ENCODE measurements at regions not wholly inside any gene's neighbourhood (a gene's known extent, or its start where the extent isn't known, plus 50 kb on each side); places are given as distances from the start of the nearest gene placed in this dataset.

DNA sequence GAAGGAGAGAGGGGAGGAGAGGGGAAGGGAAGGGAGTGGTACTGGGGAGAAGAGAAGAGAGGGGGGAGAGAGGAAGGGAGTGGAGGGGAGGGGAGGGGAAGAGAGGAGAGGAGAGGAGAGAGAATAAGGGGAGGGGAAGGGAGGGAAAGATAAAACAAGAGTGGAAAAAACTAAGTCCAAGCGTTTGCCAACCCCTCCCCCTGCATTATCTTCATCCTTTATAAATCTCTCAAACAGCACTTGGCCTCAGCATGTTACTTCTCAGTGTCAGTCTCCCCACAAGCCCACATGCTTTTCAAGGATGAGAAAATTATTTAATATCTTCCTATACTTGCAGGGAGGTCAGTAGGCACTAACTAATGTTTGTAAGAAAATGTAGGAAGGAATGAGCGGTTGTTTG, 204.5 kb downstream of the LSM5 start:
- DNase-seq = no peak
- Mint-ChIP-seq H3K27ac (no peak overlapping the region), H3K27me3 (peaks cover 4% of the 10 kb centered on the region), H3K9me3 (peaks cover 0 to 2% (median 0%) of the 10 kb centered on the region in 7 donors), H3K36me3 (no peaks in the 10 kb centered on the region), H3K4me1 (no peaks in the 10 kb centered on the region), H3K4me3 (no peak overlapping the region)
- H3K27ac ChIP-seq (ENCODE audit: insufficient read depth, low read length, poor library complexity, severe bottlenecking) = no peak overlapping the region
- no peak for ATAC-seq (ENCODE audit: low read depth in 2 of 2)
- no peaks in the 10 kb centered on the region for H3K9me3 ChIP-seq (ENCODE audit: control insufficient read depth in 2 of 2, low read length in 2 of 2)
- no peaks in the 10 kb centered on the region for H3K4me1 ChIP-seq (ENCODE audit: control insufficient read depth, insufficient read depth, low read length, poor library complexity, severe bottlenecking)
- H3K36me3 ChIP-seq (ENCODE audit: control insufficient read depth, insufficient read depth, low read length) = no peaks in the 10 kb centered on the region
- H3K27me3 ChIP-seq (ENCODE audit: control insufficient read depth, insufficient read depth, low read length) = no peaks in the 10 kb centered on the region
- H3K4me3 ChIP-seq (ENCODE audit: low read depth, low read length) = no peak overlapping the region

DNA sequence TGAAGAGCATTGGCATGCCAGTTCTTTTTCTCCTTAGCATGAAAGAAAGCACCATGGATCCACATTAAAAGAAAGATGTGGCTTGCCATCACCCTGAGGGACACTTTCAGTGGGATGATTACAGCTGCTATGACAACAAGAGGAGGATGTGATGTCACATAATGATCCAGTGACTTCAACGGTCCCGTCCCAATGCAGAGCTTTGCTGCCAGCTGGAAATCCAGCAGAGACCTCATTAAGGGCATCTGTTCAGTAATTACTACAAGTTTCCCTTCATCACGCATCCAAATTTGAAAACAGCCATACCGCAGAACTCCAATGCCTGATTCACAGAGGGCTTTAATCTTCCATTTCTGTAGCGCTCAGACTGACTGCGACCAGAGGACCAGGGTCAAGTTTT, 206.6 kb downstream of the LSM5 start:
- DNase-seq = no peak
- peaks cover 0 to 2% (median 0%) of the 10 kb centered on the region in 7 donors for H3K9me3 Mint-ChIP-seq
- H3K36me3 ChIP-seq (ENCODE audit: control insufficient read depth, insufficient read depth, low read length) = no peaks in the 10 kb centered on the region
- no peak overlapping the region for H3K27ac ChIP-seq (ENCODE audit: insufficient read depth, low read length, poor library complexity, severe bottlenecking)
- peaks cover 4% of the 10 kb centered on the region for H3K27me3 Mint-ChIP-seq
- H3K36me3 Mint-ChIP-seq = no peaks in the 10 kb centered on the region
- no peak for ATAC-seq (ENCODE audit: low read depth in 2 of 2)
- H3K4me3 Mint-ChIP-seq = no peak overlapping the region
- no peak overlapping the region for H3K27ac Mint-ChIP-seq
- H3K4me1 Mint-ChIP-seq = no peaks in the 10 kb centered on the region
- H3K9me3 ChIP-seq (ENCODE audit: control insufficient read depth in 2 of 2, low read length in 2 of 2) = no peaks in the 10 kb centered on the region
- H3K4me1 ChIP-seq (ENCODE audit: control insufficient read depth, insufficient read depth, low read length, poor library complexity, severe bottlenecking) = no peaks in the 10 kb centered on the region
- no peaks in the 10 kb centered on the region for H3K27me3 ChIP-seq (ENCODE audit: control insufficient read depth, insufficient read depth, low read length)
- H3K4me3 ChIP-seq (ENCODE audit: low read depth, low read length) = no peak overlapping the region

DNA sequence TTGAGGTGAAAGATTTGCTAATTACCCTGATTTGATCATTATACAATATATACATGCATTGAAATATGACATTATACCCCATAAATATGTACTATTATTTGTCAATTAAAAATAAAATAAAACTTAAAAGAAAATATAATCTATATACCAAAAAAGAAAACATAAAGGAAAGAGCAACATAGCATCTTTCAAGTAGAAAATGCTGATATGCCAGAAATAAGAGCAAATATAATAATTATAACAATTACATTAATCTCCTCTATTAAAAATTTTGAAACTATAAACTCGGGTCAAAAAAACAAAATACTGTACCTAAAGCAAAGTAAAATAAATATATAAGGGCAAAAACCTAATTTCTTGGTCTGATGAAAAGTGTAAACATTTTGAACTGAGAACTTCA, 209.3 kb upstream of the PDE1C start:
- no peaks in the 10 kb centered on the region for H3K4me1 Mint-ChIP-seq
- ATAC-seq (ENCODE audit: low read depth in 2 of 2) (no peak), DNase-seq (no peak)
- Histone ChIP-seq H3K27ac (ENCODE audit: insufficient read depth, low read length, poor library complexity, severe bottlenecking) (no peak overlapping the region), H3K9me3 (ENCODE audit: control insufficient read depth in 2 of 2, low read length in 2 of 2) (no peaks in the 10 kb centered on the region), H3K36me3 (ENCODE audit: control insufficient read depth, insufficient read depth, low read length) (no peaks in the 10 kb centered on the region), H3K27me3 (ENCODE audit: control insufficient read depth, insufficient read depth, low read length) (no peaks in the 10 kb centered on the region), H3K4me3 (ENCODE audit: low read depth, low read length) (no peak overlapping the region), H3K4me1 (ENCODE audit: control insufficient read depth, insufficient read depth, low read length, poor library complexity, severe bottlenecking) (no peaks in the 10 kb centered on the region)
- no peak overlapping the region for H3K27ac Mint-ChIP-seq
- H3K36me3 Mint-ChIP-seq = no peaks in the 10 kb centered on the region
- peaks cover 0 to 2% (median 0%) of the 10 kb centered on the region in 7 donors for H3K9me3 Mint-ChIP-seq
- H3K27me3 Mint-ChIP-seq = peaks cover 2% of the 10 kb centered on the region
- H3K4me3 Mint-ChIP-seq = no peak overlapping the region

DNA sequence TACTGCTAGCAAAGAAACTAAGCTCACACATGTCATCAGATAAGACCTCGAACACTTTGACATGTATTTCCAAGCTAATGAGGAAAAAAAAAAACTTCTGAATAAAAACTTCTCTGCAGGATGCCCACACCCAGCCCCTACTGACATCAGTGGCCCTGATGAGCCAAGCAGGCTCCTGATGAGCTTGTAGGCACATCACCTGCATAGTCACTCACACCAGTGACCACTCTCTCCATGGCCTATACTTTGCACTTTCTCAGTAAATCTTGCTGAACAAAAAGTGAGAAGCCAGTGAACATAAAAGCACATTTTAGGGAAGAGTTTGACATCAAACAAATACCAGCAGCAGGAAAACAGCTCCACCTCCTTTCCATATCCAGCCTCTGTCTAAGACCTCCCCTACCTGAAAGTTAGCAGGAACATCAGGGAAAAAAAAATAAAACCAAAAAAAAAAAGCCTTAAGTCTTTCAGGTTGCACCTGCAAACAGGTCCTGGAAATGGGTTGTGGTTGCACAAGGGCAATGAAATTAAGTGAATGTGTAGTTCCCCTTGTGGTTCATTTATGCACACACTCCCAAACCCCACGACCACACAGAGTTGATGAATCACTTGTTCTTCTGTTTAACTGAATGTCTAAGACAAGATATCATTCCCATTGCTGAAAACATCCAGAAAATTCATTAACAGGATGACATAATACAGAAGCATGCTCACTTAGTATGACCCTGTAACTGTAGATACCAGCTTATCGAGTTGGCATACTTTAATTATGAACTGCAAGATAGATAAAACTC, 205.2 kb upstream of the PDE1C start:
- H3K27me3 ChIP-seq (ENCODE audit: control insufficient read depth, insufficient read depth, low read length) = no peaks in the 10 kb centered on the region
- no peaks in the 10 kb centered on the region for H3K4me1 Mint-ChIP-seq
- H3K9me3 ChIP-seq (ENCODE audit: control insufficient read depth in 2 of 2, low read length in 2 of 2) = no peaks in the 10 kb centered on the region
- no peak overlapping the region for H3K27ac ChIP-seq (ENCODE audit: insufficient read depth, low read length, poor library complexity, severe bottlenecking)
- DNase-seq (no peak), ATAC-seq (ENCODE audit: low read depth in 2 of 2) (no peak)
- H3K4me3 ChIP-seq (ENCODE audit: low read depth, low read length) = no peak overlapping the region
- no peak overlapping the region for H3K27ac Mint-ChIP-seq
- no peaks in the 10 kb centered on the region for H3K36me3 Mint-ChIP-seq
- H3K9me3 Mint-ChIP-seq = no peaks in the 10 kb centered on the region
- H3K4me1 ChIP-seq (ENCODE audit: control insufficient read depth, insufficient read depth, low read length, poor library complexity, severe bottlenecking) = no peaks in the 10 kb centered on the region
- H3K27me3 Mint-ChIP-seq = no peaks in the 10 kb centered on the region
- no peak overlapping the region for H3K4me3 Mint-ChIP-seq
- H3K36me3 ChIP-seq (ENCODE audit: control insufficient read depth, insufficient read depth, low read length) = no peaks in the 10 kb centered on the region

DNA sequence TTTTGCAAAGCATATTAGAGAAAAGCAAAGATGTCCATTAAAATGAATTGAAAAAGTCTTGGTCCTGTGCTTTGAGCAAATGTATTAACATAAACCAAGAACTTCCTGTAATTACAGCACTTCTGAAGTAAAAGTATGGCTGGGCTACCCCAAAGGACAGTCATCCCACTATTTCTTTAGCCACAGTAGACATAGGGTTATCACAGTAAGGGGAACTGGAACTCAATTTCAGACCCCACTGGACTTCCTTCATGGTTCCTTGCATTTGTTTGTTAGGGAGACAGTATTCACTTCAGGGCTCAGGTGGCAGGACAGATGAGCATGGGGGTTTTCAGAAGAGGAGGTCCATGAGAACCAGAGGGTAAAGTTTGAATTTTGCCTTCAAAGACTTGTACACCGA, 203.1 kb upstream of the PDE1C start:
- DNase-seq (no peak), ATAC-seq (ENCODE audit: low read depth in 2 of 2) (no peak)
- Histone ChIP-seq H3K27ac (ENCODE audit: insufficient read depth, low read length, poor library complexity, severe bottlenecking) (no peak overlapping the region), H3K36me3 (ENCODE audit: control insufficient read depth, insufficient read depth, low read length) (no peaks in the 10 kb centered on the region), H3K4me1 (ENCODE audit: control insufficient read depth, insufficient read depth, low read length, poor library complexity, severe bottlenecking) (no peaks in the 10 kb centered on the region), H3K27me3 (ENCODE audit: control insufficient read depth, insufficient read depth, low read length) (no peaks in the 10 kb centered on the region), H3K4me3 (ENCODE audit: low read depth, low read length) (no peak overlapping the region), H3K9me3 (ENCODE audit: control insufficient read depth in 2 of 2, low read length in 2 of 2) (no peaks in the 10 kb centered on the region)
- no peak overlapping the region for H3K4me3 Mint-ChIP-seq
- H3K27ac Mint-ChIP-seq = no peak overlapping the region
- H3K27me3 Mint-ChIP-seq = no peaks in the 10 kb centered on the region
- H3K9me3 Mint-ChIP-seq = no peaks in the 10 kb centered on the region
- H3K36me3 Mint-ChIP-seq = no peaks in the 10 kb centered on the region
- no peaks in the 10 kb centered on the region for H3K4me1 Mint-ChIP-seq

DNA sequence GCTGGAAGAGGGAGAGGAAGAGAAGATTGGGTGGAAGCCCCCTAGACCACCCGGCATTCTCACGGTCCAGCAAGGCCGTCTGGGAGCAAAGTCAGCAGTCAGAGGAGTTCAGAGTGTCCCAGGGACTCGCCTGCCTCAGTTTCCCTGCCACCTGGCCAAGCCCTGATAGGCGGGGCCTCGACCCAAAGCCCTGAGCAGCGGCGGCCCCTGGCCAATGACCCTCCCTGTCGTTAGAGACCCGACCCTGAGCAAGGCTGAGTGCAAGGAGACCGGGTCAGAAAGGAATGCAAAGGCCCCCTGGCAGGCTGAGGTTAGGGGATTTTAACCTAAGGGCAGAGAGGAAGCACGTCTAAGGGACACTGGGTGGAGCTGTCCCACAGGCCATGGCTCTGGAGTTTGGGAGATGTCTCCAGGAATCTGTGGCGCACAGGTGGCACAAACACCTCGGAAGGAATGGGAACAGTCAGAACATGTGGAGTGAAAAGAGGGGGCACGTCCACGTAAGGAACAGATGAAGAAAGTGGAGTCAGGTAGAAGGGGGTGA, 196.8 kb upstream of the PDE1C start:
- no peak for ATAC-seq (ENCODE audit: low read depth in 2 of 2)
- no peak overlapping the region for H3K27ac ChIP-seq (ENCODE audit: insufficient read depth, low read length, poor library complexity, severe bottlenecking)
- Mint-ChIP-seq H3K27me3 (no peaks in the 10 kb centered on the region), H3K27ac (no peak overlapping the region), H3K9me3 (peaks cover 0 to 3% (median 0%) of the 10 kb centered on the region in 7 donors), H3K36me3 (no peaks in the 10 kb centered on the region), H3K4me1 (no peaks in the 10 kb centered on the region), H3K4me3 (no peak overlapping the region)
- DNase-seq = no peak
- H3K27me3 ChIP-seq (ENCODE audit: control insufficient read depth, insufficient read depth, low read length) = no peaks in the 10 kb centered on the region
- H3K4me3 ChIP-seq (ENCODE audit: low read depth, low read length) = no peak overlapping the region
- no peaks in the 10 kb centered on the region for H3K4me1 ChIP-seq (ENCODE audit: control insufficient read depth, insufficient read depth, low read length, poor library complexity, severe bottlenecking)
- no peaks in the 10 kb centered on the region for H3K9me3 ChIP-seq (ENCODE audit: control insufficient read depth in 2 of 2, low read length in 2 of 2)
- no peaks in the 10 kb centered on the region for H3K36me3 ChIP-seq (ENCODE audit: control insufficient read depth, insufficient read depth, low read length)

DNA sequence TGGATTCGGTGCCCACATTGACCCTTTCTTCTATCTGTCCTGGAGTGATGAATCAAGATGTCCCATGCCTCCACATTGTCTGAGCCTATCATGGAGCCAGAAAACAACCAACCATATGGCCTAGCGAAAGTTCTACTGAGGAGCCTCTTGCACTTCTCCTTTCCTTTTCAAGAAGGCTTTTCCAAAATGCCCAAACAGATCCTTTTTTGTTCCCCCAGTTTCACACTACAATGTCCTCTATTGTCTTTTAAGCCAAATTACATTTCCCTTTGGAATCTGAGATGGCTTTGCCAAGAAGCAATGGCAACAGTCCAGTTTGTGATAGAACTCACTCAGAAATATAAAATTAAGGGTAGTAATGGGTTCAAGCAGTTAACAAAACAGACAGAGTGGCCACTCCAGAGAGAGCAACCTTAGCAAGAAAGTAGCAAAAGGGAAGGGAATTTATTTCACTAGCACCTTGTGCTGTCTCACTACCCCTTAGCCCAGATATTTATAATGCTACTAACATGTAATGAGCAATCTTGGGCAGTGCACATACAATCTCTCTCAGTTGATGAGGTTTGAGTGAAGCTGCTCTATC, 194.6 kb upstream of the PDE1C start:
- no peaks in the 10 kb centered on the region for H3K27me3 ChIP-seq (ENCODE audit: control insufficient read depth, insufficient read depth, low read length)
- ATAC-seq (ENCODE audit: low read depth in 2 of 2) = no peak
- no peaks in the 10 kb centered on the region for H3K36me3 Mint-ChIP-seq
- no peaks in the 10 kb centered on the region for H3K36me3 ChIP-seq (ENCODE audit: control insufficient read depth, insufficient read depth, low read length)
- no peak overlapping the region for H3K27ac ChIP-seq (ENCODE audit: insufficient read depth, low read length, poor library complexity, severe bottlenecking)
- no peaks in the 10 kb centered on the region for H3K4me1 ChIP-seq (ENCODE audit: control insufficient read depth, insufficient read depth, low read length, poor library complexity, severe bottlenecking)
- H3K27me3 Mint-ChIP-seq = no peaks in the 10 kb centered on the region
- no peak for DNase-seq
- H3K4me1 Mint-ChIP-seq = no peaks in the 10 kb centered on the region
- H3K9me3 ChIP-seq (ENCODE audit: control insufficient read depth in 2 of 2, low read length in 2 of 2) = no peaks in the 10 kb centered on the region
- peaks cover 0 to 3% (median 0%) of the 10 kb centered on the region in 7 donors for H3K9me3 Mint-ChIP-seq
- no peak overlapping the region for H3K27ac Mint-ChIP-seq
- no peak overlapping the region for H3K4me3 Mint-ChIP-seq
- H3K4me3 ChIP-seq (ENCODE audit: low read depth, low read length) = no peak overlapping the region

DNA sequence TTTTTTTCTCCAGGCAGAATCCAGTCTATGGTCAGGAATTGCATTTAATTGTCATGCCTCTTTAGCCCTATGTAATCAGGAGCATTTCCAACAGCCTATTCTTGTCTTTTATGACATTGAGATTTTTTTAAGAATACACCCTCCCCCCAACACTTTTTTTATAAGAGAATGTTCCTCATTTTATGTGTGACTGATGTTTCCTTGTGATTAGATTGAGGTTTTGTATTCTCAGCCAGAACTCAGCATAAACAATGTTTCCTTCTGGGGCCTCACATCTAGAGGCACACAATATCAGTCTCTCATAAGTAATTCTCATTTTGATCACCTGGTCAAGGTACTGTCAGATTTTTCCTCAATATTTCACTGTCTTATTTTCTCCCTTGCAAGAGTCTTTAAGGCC, 193.4 kb upstream of the PDE1C start:
- Histone ChIP-seq H3K27me3 (ENCODE audit: control insufficient read depth, insufficient read depth, low read length) (no peaks in the 10 kb centered on the region), H3K9me3 (ENCODE audit: control insufficient read depth in 2 of 2, low read length in 2 of 2) (no peaks in the 10 kb centered on the region), H3K27ac (ENCODE audit: insufficient read depth, low read length, poor library complexity, severe bottlenecking) (no peak overlapping the region), H3K4me1 (ENCODE audit: control insufficient read depth, insufficient read depth, low read length, poor library complexity, severe bottlenecking) (no peaks in the 10 kb centered on the region), H3K36me3 (ENCODE audit: control insufficient read depth, insufficient read depth, low read length) (no peaks in the 10 kb centered on the region), H3K4me3 (ENCODE audit: low read depth, low read length) (no peak overlapping the region)
- ATAC-seq (ENCODE audit: low read depth in 2 of 2) (no peak), DNase-seq (no peak)
- H3K9me3 Mint-ChIP-seq = peaks cover 0 to 3% (median 0%) of the 10 kb centered on the region in 7 donors
- peaks cover 5% of the 10 kb centered on the region for H3K27me3 Mint-ChIP-seq
- no peak overlapping the region for H3K27ac Mint-ChIP-seq
- no peak overlapping the region for H3K4me3 Mint-ChIP-seq
- H3K4me1 Mint-ChIP-seq = no peaks in the 10 kb centered on the region
- H3K36me3 Mint-ChIP-seq = no peaks in the 10 kb centered on the region
